Astrocyte (in vitro differentiated cells and primary cell): ENCODE measurements at regions not wholly inside any gene's neighbourhood (a gene's known extent, or its start where the extent isn't known, plus 50 kb on each side); places are given as distances from the start of the nearest gene placed in this dataset.
A peak's percentile ranks its signal among the peaks of the same experiment; 100 is the strongest.

Experiments
- DNase-seq: peaks from one replicate; pipeline ENCODE4 v3.0.0-alpha.2; 2010; ENCODE audit warnings: low read depth
- FAIRE-seq: peaks from 2 replicates; lab custom pipeline; 2011; peaks lifted over from hg19 to GRCh38; lab: Jason Lieb, UNC
- H2AFZ ChIP-seq: 2 replicates; pipeline ENCODE4 v1.6.0; 2012; ENCODE audit warnings: low read depth, low read length, inconsistent platforms
- H3K27ac ChIP-seq: 2 replicates; pipeline ENCODE4 v1.5.1; 2011; ENCODE audit warnings: low read depth, low read length, inconsistent platforms
- H3K27me3 ChIP-seq: 2 replicates; pipeline ENCODE4 v1.6.0; 2011; ENCODE audit warnings: low read length, inconsistent platforms; ENCODE audit not compliant: insufficient read depth
- H3K36me3 ChIP-seq: 2 replicates; pipeline ENCODE4 v1.5.1; 2011; ENCODE audit warnings: low read length, inconsistent platforms; ENCODE audit not compliant: insufficient read depth
- H3K4me1 ChIP-seq: 2 replicates; pipeline ENCODE4 v1.5.1; 2011; ENCODE audit warnings: low read length, inconsistent platforms; ENCODE audit not compliant: insufficient read depth
- H3K4me2 ChIP-seq: 2 replicates; pipeline ENCODE4 v1.6.0; 2012; ENCODE audit warnings: low read length, inconsistent platforms
- H3K4me3 ChIP-seq: 2 replicates; pipeline ENCODE4 v1.5.1; 2011; ENCODE audit warnings: low read depth, mild to moderate bottlenecking, low read length, inconsistent platforms; ENCODE audit not compliant: insufficient read depth
- H3K79me2 ChIP-seq: 2 replicates; pipeline ENCODE4 v1.6.0; 2012; ENCODE audit warnings: mild to moderate bottlenecking, low read length, inconsistent platforms; ENCODE audit not compliant: insufficient read depth
- H3K9ac ChIP-seq: 2 replicates; pipeline ENCODE4 v1.6.0; 2012; ENCODE audit warnings: mild to moderate bottlenecking, low read length, inconsistent platforms
- H3K9me3 ChIP-seq: 2 replicates; pipeline ENCODE4 v1.5.1; 2012; ENCODE audit warnings: low read depth, mild to moderate bottlenecking, low read length, inconsistent platforms; ENCODE audit not compliant: insufficient read depth
- H4K20me1 ChIP-seq: 2 replicates; pipeline ENCODE4 v1.6.0; 2012; ENCODE audit warnings: low read length, inconsistent platforms; ENCODE audit not compliant: insufficient read depth
- H3K27ac Mint-ChIP-seq: one replicate; pipeline ENCODE4 v1.8.0; 2021; ENCODE audit warnings: mild to moderate bottlenecking, mixed read lengths; ENCODE audit not compliant: unreplicated experiment
- H3K27me3 Mint-ChIP-seq: one replicate; pipeline ENCODE4 v1.8.0; 2021; ENCODE audit warnings: low read depth, mixed read lengths; ENCODE audit not compliant: unreplicated experiment
- H3K36me3 Mint-ChIP-seq: one replicate; pipeline ENCODE4 v1.8.0; 2021; ENCODE audit warnings: low read depth, mixed read lengths; ENCODE audit not compliant: unreplicated experiment
- H3K4me1 Mint-ChIP-seq: one replicate; pipeline ENCODE4 v1.8.0; 2021; ENCODE audit warnings: low read depth, mixed read lengths; ENCODE audit not compliant: unreplicated experiment
- H3K4me3 Mint-ChIP-seq: one replicate; pipeline ENCODE4 v1.8.0; 2021; ENCODE audit warnings: mild to moderate bottlenecking, moderate library complexity, mixed read lengths; ENCODE audit not compliant: unreplicated experiment
- H3K9me3 Mint-ChIP-seq: one replicate; pipeline ENCODE4 v1.8.0; 2021; ENCODE audit warnings: mild to moderate bottlenecking, mixed read lengths; ENCODE audit not compliant: unreplicated experiment
- CTCF ChIP-seq: IDR thresholded peaks from 2 replicates; pipeline ENCODE4 v1.5.1; 2011; ENCODE audit warnings: low read depth, mild to moderate bottlenecking, inconsistent platforms, low read length, moderate library complexity; ENCODE audit not compliant: insufficient read depth
- EZH2 ChIP-seq: IDR thresholded peaks from 2 replicates; pipeline ENCODE4 v1.6.1; 2012; ENCODE audit warnings: mild to moderate bottlenecking, low read length, inconsistent platforms; ENCODE audit not compliant: insufficient read depth

GRCh38 chr4:19945979-19946380 is 305.7 kb upstream of the SLIT2 start:
- H3K27me3 ChIP-seq: peaks cover 9% of the 10 kb centered on the region
- H3K9me3 ChIP-seq: no peaks in the 10 kb centered on the region
- peak overlapping the region; percentile 74 for H3K4me2 ChIP-seq
- peak; percentile 100 for DNase-seq
- no peak overlapping the region for H3K9ac ChIP-seq
- peak overlapping the region; percentile 8 for H2AFZ ChIP-seq
- H3K4me3 Mint-ChIP-seq: no peak overlapping the region
- H3K4me1 ChIP-seq: peaks cover 20% of the 10 kb centered on the region
- H4K20me1 ChIP-seq: no peaks in the 10 kb centered on the region
- TF ChIP-seq EZH2 (no peak), CTCF (no peak)
- no peaks in the 10 kb centered on the region for H3K36me3 ChIP-seq
- no peak overlapping the region for H3K27ac Mint-ChIP-seq
- no peaks in the 10 kb centered on the region for H3K9me3 Mint-ChIP-seq
- H3K27ac ChIP-seq: no peak overlapping the region
- peaks cover 13% of the 10 kb centered on the region for H3K4me1 Mint-ChIP-seq
- H3K4me3 ChIP-seq: no peak overlapping the region
- H3K36me3 Mint-ChIP-seq: no peaks in the 10 kb centered on the region
- no peaks in the 10 kb centered on the region for H3K79me2 ChIP-seq
- H3K27me3 Mint-ChIP-seq: peaks cover 34% of the 10 kb centered on the region
- peak; percentile 100 for FAIRE-seq

- peaks cover 9% of the 10 kb centered on the region for H3K27me3 ChIP-seq
- H3K79me2 ChIP-seq: no peaks in the 10 kb centered on the region
- no peak overlapping the region for H3K4me3 ChIP-seq
- DNase-seq (no peak), FAIRE-seq (no peak)
- no peaks in the 10 kb centered on the region for H4K20me1 ChIP-seq
- peaks cover 13% of the 10 kb centered on the region for H3K4me1 Mint-ChIP-seq
- H3K36me3 Mint-ChIP-seq: no peaks in the 10 kb centered on the region
- H3K27me3 Mint-ChIP-seq: peaks cover 38% of the 10 kb centered on the region
- no peaks in the 10 kb centered on the region for H3K36me3 ChIP-seq
- H3K9me3 Mint-ChIP-seq: no peaks in the 10 kb centered on the region
- no peak overlapping the region for H3K4me3 Mint-ChIP-seq
- H3K9me3 ChIP-seq: no peaks in the 10 kb centered on the region
- no peak for TF ChIP-seq CTCF
- TF ChIP-seq EZH2: no peak
- H3K4me1 ChIP-seq: peaks cover 20% of the 10 kb centered on the region
- H3K9ac ChIP-seq: no peak overlapping the region
- H3K27ac ChIP-seq: no peak overlapping the region
- H3K27ac Mint-ChIP-seq: no peak overlapping the region
- H3K4me2 ChIP-seq: peak overlapping the region; percentile 74
- peak overlapping the region; percentile 8 for H2AFZ ChIP-seq
These were observed 306.2 kb upstream of the SLIT2 start for GRCh38 chr4:19945501-19945900.

- no peak overlapping the region for H3K4me2 ChIP-seq
- H3K27me3 Mint-ChIP-seq: peaks cover 41% of the 10 kb centered on the region
- H3K9me3 Mint-ChIP-seq: no peaks in the 10 kb centered on the region
- no peaks in the 10 kb centered on the region for H4K20me1 ChIP-seq
- H3K27ac ChIP-seq: no peak overlapping the region
- no peak overlapping the region for H2AFZ ChIP-seq
- H3K36me3 Mint-ChIP-seq: no peaks in the 10 kb centered on the region
- H3K9me3 ChIP-seq: no peaks in the 10 kb centered on the region
- no peak for TF ChIP-seq EZH2
- no peak for TF ChIP-seq CTCF
- no peak overlapping the region for H3K9ac ChIP-seq
- no peaks in the 10 kb centered on the region for H3K79me2 ChIP-seq
- DNase-seq (no peak), FAIRE-seq (no peak)
- no peaks in the 10 kb centered on the region for H3K36me3 ChIP-seq
- peaks cover 20% of the 10 kb centered on the region for H3K4me1 ChIP-seq
- H3K4me3 Mint-ChIP-seq: no peak overlapping the region
- no peak overlapping the region for H3K4me3 ChIP-seq
- peaks cover 9% of the 10 kb centered on the region for H3K27me3 ChIP-seq
- H3K4me1 Mint-ChIP-seq: peaks cover 13% of the 10 kb centered on the region
- H3K27ac Mint-ChIP-seq: no peak overlapping the region
These were observed 306.9 kb upstream of the SLIT2 start for GRCh38 chr4:19944806-19945205.
